Left lung (tissue), 4 donors: ENCODE measurements at regions not wholly inside any gene's neighbourhood (a gene's known extent, or its start where the extent isn't known, plus 50 kb on each side); places are given as distances from the start of the nearest gene placed in this dataset.

Experiments used
- ATAC-seq: fragments of 200-7000 bp; cut with Tn5 transposase; one replicate; pipeline ENCODE4 v1.9.1; 2020; ENCODE audit warnings: moderate library complexity
- DNase-seq, 4 donors: peaks; one replicate each; pipeline ENCODE4 v3.0.0-alpha.2; 2013 to 2020
- H3K27ac ChIP-seq, 2 donors: fragments of 200-600 bp; sonication (generic) in 1 of 2; one replicate each; pipeline versions ENCODE4 v1.5.0 to v1.8.0; 2020 to 2021
- H3K27me3 ChIP-seq, 2 donors: fragments of 200-600 bp; sonication (generic) in 1 of 2; one replicate each; pipeline versions ENCODE4 v1.5.0 to v1.8.0; 2020 to 2021
- H3K36me3 ChIP-seq, 2 donors: fragments of 200-600 bp; sonication (generic) in 1 of 2; one replicate each; pipeline versions ENCODE4 v1.5.0 to v1.8.0; 2020 to 2021
- H3K4me1 ChIP-seq, 2 donors: fragments of 200-600 bp; one replicate each; pipeline ENCODE4 v1.8.0; 2021
- H3K4me3 ChIP-seq, 2 donors: fragments of 200-600 bp; sonication (generic) in 1 of 2; one replicate each; pipeline versions ENCODE4 v1.5.0 to v1.8.0; 2020 to 2021; ENCODE audit warnings: mild to moderate bottlenecking in 1 of 2
- H3K9me3 ChIP-seq, 2 donors: fragments of 200-600 bp; sonication (generic) in 1 of 2; one replicate each; pipeline versions ENCODE4 v1.5.0 to v1.8.0; 2020 to 2021
- CTCF ChIP-seq, 2 donors: fragments of 200-600 bp; sonication (generic) in 1 of 2; IDR thresholded peaks; one replicate each; pipeline versions ENCODE4 v1.5.0 to v1.8.0; 2021; ENCODE audit warnings: antibody characterized with exemption in 2 of 2
- intact Hi-C, 2 donors: fragments of 100-400 bp; cut with DNase I; formaldehyde crosslinking; loops; one replicate each; pipeline versions ENCODE4 v1.11.2 to v1.14.2; 2022
- donor health status: DM: no; HTN: yes; CAD: no.
- donor health status: DM: no; HTN: no; CAD: no.

- intact Hi-C loops = no loop called here
- no peaks in the 10 kb centered on the region for H3K36me3 ChIP-seq
Measured at GRCh38 chr6:72495441-72495840, 126.4 kb upstream of the KCNQ5 start.

GRCh38 chr6:72497186-72497585, 124.7 kb upstream of the KCNQ5 start:
- no peak overlapping the region for H3K4me3 ChIP-seq
- DNase-seq (no peak), ATAC-seq (no peak)
- H3K27me3 ChIP-seq = no peaks in the 10 kb centered on the region
- no peaks in the 10 kb centered on the region for H3K9me3 ChIP-seq
- no peaks in the 10 kb centered on the region for H3K4me1 ChIP-seq
- no peak for TF ChIP-seq CTCF (IDR thresholded peaks at IDR 0.05)
- no peaks in the 10 kb centered on the region for H3K36me3 ChIP-seq
- intact Hi-C loops = no loop called here
- no peak overlapping the region for H3K27ac ChIP-seq

More at GRCh38 chr6:72495441-72495840, 126.4 kb upstream of the KCNQ5 start:
- no peaks in the 10 kb centered on the region for H3K9me3 ChIP-seq
- H3K4me3 ChIP-seq = no peak overlapping the region
- no peak for ATAC-seq
- no peaks in the 10 kb centered on the region for H3K27me3 ChIP-seq
- DNase-seq = no peak
- no peaks in the 10 kb centered on the region for H3K4me1 ChIP-seq
- TF ChIP-seq CTCF (IDR thresholded peaks at IDR 0.05) = no peak
- no peak overlapping the region for H3K27ac ChIP-seq

- Histone ChIP-seq H3K27me3 (no peaks in the 10 kb centered on the region), H3K36me3 (no peaks in the 10 kb centered on the region), H3K27ac (no peak overlapping the region), H3K4me1 (no peaks in the 10 kb centered on the region), H3K4me3 (no peak overlapping the region), H3K9me3 (no peaks in the 10 kb centered on the region)
- intact Hi-C loops = no loop called here
- no peak for TF ChIP-seq CTCF (IDR thresholded peaks at IDR 0.05)
- DNase-seq (no peak), ATAC-seq (no peak)
Measured at GRCh38 chr6:72500669-72501068, 121.2 kb upstream of the KCNQ5 start.

- H3K27ac ChIP-seq = no peak overlapping the region
- no peak overlapping the region for H3K4me3 ChIP-seq
- DNase-seq = no peak
- no peak for TF ChIP-seq CTCF (IDR thresholded peaks at IDR 0.05)
- no peaks in the 10 kb centered on the region for H3K36me3 ChIP-seq
- H3K9me3 ChIP-seq = no peaks in the 10 kb centered on the region
- intact Hi-C loops = no loop called here
- H3K27me3 ChIP-seq = no peaks in the 10 kb centered on the region
- no peak for ATAC-seq
- H3K4me1 ChIP-seq = no peaks in the 10 kb centered on the region
Measured at GRCh38 chr6:72504406-72504805, 117.5 kb upstream of the KCNQ5 start.

- Histone ChIP-seq H3K27me3 (no peaks in the 10 kb centered on the region), H3K27ac (no peak overlapping the region), H3K36me3 (no peaks in the 10 kb centered on the region), H3K4me3 (no peak overlapping the region), H3K9me3 (no peaks in the 10 kb centered on the region), H3K4me1 (no peaks in the 10 kb centered on the region)
- no peak for TF ChIP-seq CTCF (IDR thresholded peaks at IDR 0.05)
- intact Hi-C loops = no loop called here
- ATAC-seq = no peak
- DNase-seq = no peak
Measured at GRCh38 chr6:72505446-72505845, 116.4 kb upstream of the KCNQ5 start.
